HG03439 (cell line): ENCODE measurements at regions not wholly inside any gene's neighbourhood (a gene's known extent, or its start where the extent isn't known, plus 50 kb on each side); places are given as distances from the start of the nearest gene placed in this dataset.
"Not testable (repeated sequence)": the region's sequence is repeated elsewhere in the genome, so short reads cannot be mapped to it uniquely, and the experiment has no call there.

Experiments used
- ATAC-seq: cut with Tn5 transposase; IDR thresholded peaks from one replicate; pipeline ENCODE4 v1.9.1; 2021; ENCODE audit warnings: mild to moderate bottlenecking, moderate library complexity; ENCODE audit not compliant: unreplicated experiment

DNA sequence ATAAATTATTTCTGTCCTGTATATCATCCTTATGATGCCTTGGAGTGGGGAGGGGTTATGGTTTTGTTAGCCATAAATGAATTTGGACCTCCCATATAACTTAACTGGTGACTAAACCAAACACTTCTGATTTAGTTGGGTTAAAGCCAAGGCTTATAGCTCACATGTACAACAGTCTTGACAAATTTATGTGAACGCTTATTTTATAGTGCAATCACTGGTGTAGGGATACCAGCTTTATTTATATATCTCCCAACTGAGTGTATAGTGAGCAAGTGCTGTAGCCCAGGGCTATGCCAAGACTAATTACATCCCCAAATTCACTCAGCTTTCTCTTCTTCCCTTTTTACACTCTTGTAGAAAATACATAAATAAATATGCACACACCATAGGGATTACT lies 956.2 kb downstream of the SORCS3 start:
- ATAC-seq = no peak

- no peak for ATAC-seq
These were observed 955.7 kb downstream of the SORCS3 start for GRCh38 chr10:105596749-105597148.

DNA sequence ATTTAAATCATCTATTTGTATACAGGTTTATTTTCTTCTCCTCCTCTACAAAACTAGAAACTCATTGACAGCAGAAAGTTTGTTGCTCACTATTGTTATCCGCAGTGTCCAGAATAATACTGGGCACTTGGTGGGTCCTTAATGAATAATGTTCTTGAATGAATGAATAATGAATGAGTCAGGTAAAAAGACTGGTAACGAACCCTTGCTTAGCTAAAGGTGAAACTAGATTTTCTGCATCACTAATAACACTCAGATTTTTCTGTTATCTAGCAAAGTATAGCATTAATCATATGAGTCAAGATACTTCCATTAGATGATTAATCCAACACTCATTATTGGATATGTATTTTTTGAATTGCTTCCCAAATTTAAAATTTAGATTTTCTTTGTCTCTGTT lies 953.2 kb downstream of the SORCS3 start:
- no peak for ATAC-seq

- no peak for ATAC-seq
These were observed 951.4 kb downstream of the SORCS3 start for GRCh38 chr10:105592468-105592867.

DNA sequence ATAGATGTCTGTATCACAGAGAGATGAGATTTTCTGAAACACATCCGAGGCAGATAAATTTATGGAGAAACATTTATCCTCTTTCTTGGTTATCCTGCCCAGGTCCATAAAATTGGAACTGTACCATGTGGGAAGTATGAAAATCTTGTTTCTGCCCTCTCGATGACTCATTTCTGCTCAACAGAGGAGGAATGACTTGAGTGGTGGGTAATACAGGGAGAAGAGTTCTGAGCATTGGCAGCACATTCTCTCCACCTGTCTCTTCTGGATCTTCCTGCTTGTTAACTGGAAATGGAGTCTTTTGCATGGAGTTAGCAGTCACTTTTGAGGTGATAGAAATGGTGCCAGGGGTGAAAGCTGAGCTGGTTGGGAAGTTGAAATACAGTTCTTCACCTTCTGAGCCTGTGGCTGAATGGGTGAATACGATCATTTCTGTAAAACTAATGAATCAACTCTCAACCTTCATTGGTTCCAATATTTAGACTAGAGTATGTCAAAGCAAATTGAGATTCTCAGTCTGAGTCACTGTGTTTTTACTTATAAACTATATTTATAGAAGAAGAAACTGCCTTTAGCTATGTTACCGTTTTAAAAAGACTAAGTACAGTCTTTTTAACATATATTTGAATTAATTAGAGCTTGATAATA lies 945.5 kb downstream of the SORCS3 start:
- ATAC-seq = no peak

GRCh38 chr10:105585753-105586152 lies 944.7 kb downstream of the SORCS3 start:
- no peak for ATAC-seq

DNA sequence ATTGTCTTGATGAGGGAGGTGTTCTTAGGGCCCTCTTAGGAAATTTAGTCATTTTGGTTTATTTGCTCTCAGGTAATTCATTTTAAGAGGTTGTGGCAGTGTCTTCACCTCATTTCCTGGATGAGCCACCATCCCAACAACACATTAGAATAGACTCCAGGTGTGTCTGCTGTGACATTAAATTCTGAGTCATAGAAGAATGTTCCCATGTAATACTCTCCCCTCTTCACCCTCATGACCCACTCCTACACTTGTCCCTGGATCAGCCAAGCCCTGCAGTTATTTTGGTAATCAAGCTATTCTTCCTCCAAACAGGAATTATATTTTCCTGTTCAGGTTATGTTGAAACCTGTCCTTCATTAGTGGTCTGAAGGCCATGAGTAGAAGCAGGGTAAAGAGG lies 944.1 kb downstream of the SORCS3 start:
- no peak for ATAC-seq

- ATAC-seq = no peak
These were observed 938.0 kb downstream of the SORCS3 start for GRCh38 chr10:105579112-105579511.

DNA sequence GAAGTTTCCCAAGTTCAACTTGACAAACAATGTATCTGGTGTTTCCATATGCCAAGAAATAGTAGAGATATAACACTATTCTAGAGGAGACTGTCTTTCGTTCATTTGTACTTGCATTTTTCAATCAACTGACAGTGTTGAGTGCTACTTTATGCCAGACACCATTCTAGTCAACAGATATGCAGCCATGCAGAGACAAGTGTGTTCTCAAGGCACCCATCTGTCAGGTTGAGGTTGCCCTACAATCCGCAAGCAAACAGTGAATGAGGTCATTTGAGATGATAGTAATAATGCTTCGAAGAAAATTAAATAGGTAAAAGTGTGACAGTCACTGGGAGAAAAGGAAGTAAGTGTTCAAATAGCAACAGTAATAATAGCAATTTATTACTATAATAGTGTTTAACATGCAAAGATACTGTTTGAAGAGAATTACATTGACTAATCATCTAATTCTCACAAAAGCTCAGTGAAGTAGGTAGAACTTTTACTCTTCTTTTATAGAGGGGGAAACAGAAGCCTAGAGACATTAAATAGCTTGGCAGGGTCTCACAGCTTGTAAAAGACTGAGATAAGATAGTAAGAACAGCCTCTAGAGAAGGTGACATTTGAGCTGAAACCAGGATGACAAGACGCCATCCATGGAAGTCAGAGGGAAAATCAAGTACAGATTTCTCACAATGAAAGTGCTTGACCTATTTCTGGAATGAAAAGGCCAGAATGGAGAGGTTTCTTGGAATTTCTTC lies 936.9 kb downstream of the SORCS3 start:
- no peak for ATAC-seq

- ATAC-seq = no peak
These were observed 918.4 kb downstream of the SORCS3 start for GRCh38 chr10:105559333-105560097.

DNA sequence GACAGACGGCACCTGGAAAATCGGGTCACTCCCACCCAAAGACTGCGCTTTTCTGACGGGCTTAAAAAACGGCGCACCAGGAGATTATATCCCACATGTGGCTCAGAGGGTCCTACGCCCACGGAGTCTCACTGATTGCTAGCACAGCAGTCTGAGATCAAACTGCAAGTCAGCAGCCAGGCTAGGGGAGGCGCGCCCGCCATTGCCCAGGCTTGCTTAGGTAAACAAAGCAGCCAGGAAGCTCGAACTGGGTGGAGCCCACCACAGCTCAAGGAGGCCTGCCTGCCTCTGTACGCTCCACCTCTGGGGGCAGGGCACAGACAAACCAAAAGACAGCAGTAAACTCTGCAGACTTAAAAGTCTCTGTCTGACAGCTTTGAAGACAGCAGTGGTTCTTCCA lies 909.4 kb downstream of the SORCS3 start:
- not testable (repeated sequence) for ATAC-seq

DNA sequence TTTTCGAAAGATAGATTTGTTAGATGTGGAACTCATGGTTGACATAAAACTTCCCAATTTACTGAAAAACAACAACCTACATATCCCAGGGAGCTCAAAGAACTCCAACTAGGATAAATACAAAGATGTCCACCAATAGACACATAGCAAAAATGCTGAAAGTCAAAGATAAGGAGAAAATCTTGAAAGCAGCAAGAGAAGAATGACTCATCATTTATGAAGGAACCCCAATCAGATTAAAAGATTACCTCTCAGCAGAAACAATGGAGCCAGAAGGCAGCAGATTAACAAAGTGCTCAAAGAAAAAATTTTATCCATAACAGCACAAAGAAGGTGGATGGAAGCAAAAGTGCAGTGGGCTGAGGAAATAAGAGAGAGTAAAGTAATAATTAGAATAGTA lies 908.6 kb downstream of the SORCS3 start:
- ATAC-seq = no peak

DNA sequence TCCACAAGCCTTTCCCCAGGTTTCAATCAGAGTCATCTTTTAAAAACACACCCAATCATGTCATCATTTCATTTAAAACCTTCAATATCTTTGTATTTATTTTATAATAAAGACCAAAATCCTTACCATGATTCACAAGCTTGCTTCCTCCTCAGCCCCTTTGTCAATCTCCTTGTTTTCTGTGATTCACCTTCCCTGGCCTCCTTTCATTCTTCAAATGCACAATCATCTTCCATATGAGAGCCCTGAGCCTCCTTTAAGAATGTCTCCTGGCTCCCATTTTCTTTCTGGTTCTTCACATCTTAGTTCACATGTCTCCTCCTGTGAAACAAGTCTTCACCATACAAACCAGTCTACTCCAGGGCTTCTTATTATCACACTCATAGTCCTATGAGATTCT lies 904.0 kb downstream of the SORCS3 start:
- no peak for ATAC-seq

GRCh38 chr10:105540381-105540780 lies 899.3 kb downstream of the SORCS3 start:
- ATAC-seq = no peak

- ATAC-seq = no peak
These were observed 897.8 kb downstream of the SORCS3 start for GRCh38 chr10:105538874-105539273.

DNA sequence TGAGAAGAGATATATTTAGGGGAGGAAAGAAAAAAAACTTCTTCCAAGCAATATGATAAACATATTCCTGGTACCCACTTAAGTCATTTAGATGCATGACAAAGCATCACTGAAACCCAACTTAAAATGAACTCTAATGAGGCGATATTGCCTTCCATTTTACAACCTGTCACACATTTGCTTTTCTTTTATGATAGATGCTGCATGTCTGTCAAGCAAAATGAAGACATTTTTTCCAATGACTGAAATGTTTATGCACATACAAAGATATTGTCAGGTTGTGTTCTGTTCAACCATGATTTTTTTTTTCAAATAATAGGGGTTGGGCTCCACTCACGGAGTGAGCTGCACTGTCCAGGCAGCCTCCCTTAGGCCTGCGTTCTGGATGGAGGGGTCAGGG lies 894.4 kb downstream of the SORCS3 start:
- no peak for ATAC-seq

DNA sequence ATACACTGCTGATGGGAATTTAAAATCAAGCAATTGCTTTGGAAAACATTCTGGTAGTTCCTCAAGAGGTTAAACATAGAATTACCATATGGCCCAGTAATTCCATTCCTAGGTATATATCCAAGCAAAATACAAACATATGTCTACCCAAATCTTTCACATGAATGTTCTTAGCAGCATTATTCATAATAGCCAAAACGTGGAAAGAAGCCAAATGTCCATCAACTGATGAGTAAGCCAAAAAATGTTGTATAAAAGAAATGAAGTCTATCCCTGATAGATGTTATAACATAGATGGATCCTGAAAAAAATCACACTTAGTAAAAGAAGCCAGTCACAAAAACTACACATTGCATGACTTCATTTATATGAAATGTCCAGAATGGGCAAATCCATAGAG lies 893.0 kb downstream of the SORCS3 start:
- no peak for ATAC-seq

GRCh38 chr10:105516511-105516910 lies 875.4 kb downstream of the SORCS3 start:
- ATAC-seq = no peak

GRCh38 chr10:105514106-105514505 lies 873.0 kb downstream of the SORCS3 start:
- no peak for ATAC-seq

DNA sequence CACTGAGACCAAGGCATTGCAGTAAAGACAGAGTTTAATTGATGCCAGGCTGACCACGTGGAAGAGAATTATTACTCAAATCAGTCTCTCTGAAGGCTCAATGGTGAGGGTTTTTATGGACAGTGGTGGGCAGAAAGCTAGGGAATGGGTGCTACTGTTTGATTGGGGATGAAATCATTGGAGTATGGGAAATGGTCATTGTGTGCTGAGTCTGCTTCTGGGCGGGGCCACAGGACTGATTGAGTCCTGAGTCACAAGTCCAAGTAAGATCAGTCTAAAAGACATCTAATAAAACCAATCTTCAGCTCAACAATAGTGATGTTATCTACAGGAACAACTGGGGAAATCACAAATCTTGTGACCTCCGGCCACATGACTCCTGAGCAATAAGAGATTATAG lies 868.4 kb downstream of the SORCS3 start:
- no peak for ATAC-seq

GRCh38 chr10:105506262-105506661 lies 865.2 kb downstream of the SORCS3 start:
- no peak for ATAC-seq

DNA sequence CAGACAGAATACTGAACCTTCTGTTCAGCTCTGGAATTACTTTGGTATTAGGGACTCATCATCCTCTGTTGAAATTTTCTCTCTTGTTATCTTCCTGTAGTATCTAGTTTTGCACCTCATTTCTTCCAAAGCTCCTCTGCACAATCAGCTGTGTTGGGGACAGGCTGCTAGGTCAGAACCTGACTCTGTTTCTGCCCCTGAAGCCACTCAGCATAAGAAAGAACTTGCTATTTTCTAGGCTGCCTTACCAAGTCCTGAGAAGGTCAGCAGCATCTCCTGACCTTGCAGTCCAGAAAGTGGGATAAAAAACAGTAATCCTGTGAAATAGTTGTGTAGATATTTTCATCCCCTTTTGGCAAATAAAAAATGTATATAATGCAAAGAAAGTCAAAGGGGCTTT lies 862.6 kb downstream of the SORCS3 start:
- no peak for ATAC-seq
